CD4-positive, alpha-beta T cell treated with Interleukin-4 for 4 hours (primary cell): ENCODE measurements at regions not wholly inside any gene's neighbourhood (a gene's known extent, or its start where the extent isn't known, plus 50 kb on each side); places are given as distances from the start of the nearest gene placed in this dataset.

Source experiments
- DNase-seq: peaks from one replicate; pipeline ENCODE4 v3.0.0-alpha.2; 2020

DNA sequence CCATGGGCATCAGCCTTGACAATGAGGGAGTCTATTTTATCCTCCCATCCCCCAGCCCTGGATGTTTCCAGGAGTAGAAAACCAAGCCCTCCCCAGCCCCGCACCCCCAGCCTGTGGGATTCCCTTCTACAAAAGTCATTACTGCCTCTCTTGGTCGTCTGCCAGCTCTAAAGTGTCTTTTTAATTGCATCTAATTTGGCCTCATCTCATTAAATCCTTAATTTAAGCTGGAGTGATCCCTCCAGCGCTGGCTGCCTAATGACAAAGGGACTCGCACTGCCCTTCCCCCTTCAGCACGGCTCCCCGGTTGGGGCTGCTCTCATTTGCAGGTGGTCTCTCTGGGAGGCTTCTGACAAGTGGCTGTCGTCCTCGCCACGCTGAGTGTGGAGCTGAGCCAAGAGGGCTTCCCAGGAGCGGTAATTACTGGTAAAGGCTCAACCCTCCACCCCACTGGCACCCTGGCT is 107.9 kb upstream of the ALDH1B1 start:
- DNase-seq, result no peak

DNA sequence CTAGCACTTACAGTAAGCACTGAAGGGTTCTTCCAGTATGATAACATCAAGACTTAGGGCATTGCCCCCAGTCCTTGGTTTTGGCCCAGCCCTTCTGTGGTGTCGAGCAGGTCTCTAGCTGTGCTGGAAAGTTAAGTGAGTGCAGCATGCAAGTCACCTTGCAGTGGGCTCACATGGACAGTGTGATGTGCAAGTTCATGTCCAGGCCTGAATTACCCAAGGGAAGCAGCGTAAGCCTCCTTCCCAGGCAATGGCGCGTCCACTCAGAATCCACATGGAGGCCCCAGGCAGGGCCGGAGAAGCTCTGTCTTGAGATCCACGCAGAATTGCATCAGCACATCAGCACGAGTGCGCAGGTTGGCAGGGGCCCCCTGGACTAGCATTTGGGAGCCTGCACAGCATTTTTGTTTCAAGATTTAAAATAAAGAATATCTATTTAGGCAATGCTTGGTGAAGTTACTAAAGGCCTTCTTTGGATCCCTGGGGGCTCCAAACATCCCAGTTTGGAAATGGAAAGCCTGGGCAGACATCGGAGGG is 108.4 kb upstream of the ALDH1B1 start:
- no peak for DNase-seq

DNA sequence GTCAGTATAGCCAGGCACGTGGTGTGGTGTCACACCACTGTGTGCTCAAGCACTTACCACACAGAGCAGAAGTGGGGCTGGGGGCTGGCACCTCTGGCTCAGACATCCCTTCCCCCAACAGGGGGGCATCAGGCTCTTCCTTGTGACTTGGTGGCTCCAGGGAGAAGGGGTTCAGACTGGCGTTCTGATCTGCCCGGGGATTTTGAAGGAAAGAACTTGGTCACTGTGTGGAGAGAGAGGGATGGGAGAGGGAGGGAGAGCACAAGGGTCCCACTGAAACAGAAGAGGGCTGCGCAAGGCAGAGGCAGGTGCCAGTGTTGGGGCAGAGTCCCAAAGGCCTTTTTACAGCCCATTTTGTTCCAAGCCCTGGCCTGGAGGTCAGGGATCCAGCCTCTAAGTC is 109.7 kb upstream of the ALDH1B1 start:
- DNase-seq, result no peak

DNA sequence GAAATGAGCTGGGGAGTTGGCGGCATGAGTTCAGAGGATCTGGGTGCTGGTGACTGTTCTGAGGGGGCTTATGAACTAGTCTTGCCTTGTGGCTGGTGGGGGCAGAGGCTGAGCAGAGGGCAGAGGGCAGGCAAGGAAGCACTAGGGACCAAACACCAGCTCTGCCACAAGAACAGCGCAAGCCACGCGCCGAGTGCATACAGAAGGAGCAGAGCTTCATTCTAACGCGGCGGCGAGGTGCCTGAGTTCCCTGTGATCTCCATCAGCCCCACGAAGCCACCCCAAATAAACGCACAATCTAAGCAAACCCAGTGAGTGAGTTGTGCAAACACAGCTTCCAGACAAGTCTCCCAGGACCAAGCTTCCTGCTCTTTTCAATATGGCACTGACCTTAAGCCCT is 110.6 kb upstream of the ALDH1B1 start:
- DNase-seq, result no peak

DNA sequence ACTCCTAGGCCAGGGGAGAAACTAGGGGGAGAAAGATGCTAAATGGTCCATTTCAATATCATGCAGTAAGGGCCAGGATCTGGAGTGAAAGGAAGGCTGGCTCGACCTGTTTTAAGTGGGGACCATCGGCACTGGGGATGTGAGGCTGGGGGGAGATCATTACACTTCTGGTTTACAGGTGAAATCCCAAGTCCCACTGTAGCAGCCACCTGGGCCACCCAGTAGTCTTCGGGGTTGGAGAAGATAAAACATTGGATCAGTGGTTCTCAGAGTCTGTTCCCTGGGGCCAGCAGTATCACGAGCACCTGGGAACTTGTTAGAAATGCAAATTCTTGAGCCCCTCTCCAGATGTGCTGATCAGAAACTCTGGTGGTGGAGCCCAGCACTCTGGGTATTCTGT is 111.3 kb upstream of the ALDH1B1 start:
- DNase-seq, result no peak

DNA sequence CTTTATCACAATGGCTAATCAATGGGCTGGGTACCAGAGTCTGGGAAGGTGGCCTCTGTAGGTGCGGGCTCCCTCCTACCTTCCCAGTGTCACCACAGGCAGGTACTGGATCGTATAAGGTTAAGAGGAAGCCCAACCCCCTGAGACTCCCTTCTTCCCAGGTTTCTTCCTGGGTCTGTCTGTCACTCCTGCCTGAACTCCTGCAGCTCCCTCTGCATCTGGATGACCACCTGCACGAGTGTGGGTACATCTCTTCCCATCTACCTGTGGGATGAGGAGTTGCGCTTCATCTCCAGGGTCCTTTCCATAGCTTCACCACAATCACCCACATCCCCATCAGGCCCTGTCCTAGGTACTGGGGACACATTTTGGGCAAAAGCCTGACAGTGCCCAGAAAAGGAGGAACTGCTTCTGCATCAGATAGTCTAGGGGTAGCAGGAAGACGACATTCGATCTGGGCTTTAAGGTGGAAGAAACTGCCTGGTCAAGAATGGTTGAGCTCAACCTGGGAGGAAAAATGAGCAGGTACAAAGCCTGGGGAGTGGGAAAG is 112.2 kb upstream of the ALDH1B1 start:
- no peak for DNase-seq

DNA sequence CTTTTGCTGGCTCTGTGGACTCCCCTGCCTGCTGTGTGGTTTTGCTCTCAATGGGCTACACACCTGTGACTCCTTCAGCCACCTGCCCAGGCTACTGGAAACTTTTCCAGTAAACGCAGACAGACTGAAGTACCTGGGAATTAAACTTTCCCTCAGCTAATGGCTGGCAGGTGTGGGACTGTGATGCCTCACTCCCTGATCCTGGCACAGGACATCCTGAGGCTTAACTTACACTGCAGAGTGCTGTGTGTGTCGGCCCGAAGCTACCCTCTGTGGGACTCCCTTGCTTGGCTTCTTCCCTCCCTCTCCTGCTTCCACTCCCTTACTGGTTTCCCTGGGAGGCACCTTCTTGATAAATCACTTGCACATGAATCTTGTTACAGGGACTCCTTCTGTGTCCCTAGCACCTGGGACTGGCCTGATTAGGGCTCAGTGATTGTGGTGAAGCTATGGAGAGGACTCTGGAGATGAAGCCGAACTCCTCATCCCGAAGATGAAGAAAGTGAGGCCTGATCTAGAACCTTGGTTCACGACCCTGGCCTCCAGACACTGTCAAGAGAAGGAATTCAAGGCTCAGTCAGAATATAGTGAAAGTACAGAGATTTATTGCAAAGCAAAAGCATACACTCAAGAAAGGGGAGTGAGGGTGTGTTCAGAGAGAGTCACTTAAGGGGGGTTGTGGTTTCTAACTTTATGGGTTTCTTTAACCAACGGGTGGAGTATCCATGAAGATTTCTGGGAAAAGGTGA is 113.4 kb upstream of the ALDH1B1 start:
- DNase-seq, result no peak

DNA sequence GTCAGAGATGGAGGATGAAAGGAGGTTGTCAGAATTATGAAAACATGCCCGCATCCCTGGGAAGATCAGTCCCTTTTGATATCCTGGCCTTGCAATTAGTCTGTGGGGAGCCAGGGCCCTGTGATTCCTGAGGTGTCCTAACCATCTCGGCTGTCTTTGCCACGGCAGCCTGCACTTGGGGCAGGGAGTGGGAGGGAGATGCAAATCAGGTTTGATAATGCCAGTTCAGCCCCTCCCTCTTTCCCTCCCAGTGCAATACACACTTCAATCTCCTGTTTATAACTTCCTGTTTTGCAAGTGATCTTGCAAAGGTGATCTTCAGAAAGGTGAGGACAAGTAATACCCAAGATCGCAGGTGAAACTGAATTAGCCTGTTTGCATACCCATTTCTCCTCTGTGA is 114.0 kb upstream of the ALDH1B1 start:
- no peak for DNase-seq

DNA sequence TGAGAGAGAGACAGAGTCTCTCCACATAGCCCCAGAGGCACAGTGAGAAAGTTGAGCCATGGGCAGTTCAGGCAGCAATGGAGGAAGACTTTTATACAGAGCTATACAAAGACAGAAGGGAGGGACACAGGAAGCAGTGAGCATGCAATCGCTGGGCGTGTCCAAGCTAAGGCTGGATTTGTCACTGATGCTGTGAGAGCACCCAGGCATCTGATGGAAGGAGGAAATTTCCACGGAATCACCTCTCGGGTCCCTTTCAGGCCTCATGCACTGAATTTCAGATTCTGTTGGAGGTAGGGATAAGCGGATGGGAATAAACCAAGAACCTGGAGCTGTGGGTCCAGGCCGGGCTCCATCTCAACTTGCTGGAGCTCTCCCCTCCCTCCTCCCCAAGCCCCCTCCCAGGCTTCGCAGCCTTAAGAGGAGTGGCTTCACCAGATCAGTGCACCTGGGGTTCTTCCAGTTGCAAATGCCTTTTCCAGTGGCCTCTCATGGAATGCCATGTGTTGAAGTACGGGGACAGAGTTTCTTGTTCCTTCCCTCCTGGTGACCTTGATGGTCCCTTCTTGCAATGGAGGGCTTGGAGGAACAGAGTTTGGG is 114.8 kb upstream of the ALDH1B1 start:
- no peak for DNase-seq

DNA sequence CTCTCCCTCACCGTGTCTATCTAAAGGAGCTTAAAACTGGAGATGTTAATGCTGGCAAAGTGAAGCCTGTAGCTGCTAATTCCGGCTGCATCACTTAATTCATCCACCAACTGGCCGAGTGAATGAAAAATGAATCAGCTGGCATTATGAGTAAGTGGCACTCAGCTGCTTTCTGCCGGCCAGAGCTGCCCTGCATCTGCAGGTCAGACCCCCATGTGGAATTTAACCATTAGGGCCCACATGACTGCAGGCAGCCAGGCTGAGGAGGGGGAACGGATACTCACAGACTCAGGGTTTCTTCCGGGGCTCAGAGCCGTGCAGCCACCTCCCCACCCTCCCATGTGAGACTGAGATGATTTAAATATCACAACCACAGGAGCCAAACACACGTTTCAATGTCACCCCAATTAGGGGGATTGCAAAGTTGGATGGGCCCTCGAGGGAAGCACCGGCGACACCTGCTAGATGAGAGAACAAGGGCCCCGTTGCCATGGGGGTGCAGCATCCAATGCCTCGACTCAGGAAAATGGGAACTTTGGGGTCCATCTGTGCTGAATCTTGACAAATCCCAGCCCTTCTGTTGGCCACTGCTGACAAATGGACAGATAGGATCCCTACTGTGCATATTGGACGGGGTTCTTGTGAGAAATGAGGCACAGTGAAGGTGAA is 115.6 kb upstream of the ALDH1B1 start:
- DNase-seq, result no peak

DNA sequence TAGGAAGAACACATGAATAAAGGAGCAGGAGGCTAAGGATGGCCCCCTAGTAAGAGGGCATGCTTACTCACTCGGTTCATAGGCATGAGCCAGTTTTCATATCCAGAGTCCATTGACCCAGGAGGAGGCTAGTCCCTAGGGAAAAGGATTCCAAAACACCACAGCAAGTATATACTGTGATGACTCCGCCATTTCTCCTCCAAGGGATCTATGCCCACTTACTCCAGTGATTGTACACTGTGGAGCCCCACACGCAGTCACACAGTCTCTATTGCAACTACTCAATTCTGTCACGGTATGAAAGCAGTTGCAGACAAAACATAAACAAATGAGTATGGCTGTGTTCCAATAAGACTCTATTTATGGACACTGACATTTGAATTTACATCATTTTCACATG is 117.7 kb upstream of the ALDH1B1 start:
- no peak for DNase-seq

DNA sequence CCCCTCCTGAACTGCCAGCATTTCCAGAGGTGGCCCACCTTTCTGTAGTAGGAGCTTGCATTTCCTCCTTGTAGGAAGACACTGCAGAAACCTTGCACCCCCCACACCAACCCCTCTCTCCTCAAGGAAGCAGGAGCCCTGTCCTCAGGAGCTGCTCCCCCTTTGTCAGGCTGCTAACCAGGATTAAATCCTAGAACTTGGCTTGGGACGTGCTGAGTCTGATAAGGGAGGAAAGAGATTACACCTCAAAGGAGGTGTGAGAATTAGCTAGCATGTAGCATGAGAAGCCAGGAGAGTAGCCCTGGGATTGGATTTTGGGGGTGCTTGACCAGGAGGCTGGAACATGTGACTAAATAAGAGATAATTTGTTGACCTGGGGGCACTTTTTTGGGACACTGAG is 119.8 kb upstream of the ALDH1B1 start:
- DNase-seq, result no peak

DNA sequence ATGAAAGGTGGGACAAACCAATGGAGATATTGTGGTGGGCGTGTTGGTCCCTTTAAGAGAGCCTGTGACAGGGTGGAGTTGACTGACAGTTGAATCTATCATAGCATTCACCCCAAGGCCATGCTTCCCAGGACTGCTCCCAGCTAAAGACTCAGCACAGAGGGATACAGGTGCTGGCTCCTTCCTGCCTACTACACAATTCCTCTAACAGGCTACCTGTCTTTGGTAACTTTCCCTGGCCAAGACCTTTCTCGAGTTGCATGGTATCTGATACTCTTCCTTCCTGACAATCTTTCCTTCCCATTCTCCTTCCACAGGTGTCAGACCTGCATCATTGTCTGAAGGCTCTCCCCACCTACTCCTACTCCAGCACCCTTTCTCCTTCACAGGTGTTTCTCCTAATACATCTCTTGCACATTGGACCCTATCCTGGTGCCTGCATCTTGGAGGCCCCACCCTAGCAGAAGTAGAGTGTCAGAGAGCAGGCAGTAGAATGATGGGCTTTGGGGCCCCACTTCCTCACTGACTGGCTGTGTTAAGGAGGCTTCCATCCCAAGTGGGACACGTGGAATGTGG is 120.7 kb upstream of the ALDH1B1 start:
- DNase-seq, result no peak

DNA sequence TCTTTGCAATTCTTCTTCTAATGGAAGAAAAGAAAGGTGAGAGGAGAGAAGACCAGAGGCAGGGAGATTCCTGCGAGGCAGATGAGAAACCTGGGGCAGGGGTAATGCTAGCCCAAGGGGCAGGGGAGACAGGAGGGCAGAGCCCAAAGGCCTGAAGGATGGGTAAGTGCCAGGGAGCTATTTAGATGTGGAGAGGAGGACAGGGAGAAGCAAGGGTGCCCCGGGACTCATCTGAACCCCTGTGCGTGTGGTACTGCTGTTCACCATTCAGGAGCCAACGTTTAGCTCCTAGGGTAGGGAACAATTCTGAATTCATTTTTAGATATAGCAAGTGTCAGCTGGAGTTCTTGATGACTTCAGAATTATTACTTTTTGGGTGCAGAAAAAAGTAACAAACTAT is 122.7 kb upstream of the ALDH1B1 start:
- no peak for DNase-seq

DNA sequence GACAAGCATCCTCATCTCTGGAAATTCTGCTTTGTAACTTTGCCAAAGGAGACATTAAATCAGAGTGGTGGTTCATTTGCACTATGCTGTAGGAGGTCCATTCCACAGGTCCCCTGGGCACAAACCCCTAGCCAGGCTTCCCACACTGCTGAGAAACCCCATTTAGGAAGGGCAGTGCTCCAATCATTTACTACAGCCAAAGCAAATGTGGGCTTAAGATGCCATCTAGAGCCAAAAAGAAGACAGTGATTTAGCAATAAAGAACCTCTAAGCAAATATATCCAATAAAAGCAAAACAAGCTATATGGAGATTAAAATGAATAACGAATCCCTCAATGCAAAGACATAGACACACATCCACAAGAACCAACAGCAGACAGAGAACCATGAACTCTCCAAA is 129.0 kb upstream of the ALDH1B1 start:
- DNase-seq, result no peak

DNA sequence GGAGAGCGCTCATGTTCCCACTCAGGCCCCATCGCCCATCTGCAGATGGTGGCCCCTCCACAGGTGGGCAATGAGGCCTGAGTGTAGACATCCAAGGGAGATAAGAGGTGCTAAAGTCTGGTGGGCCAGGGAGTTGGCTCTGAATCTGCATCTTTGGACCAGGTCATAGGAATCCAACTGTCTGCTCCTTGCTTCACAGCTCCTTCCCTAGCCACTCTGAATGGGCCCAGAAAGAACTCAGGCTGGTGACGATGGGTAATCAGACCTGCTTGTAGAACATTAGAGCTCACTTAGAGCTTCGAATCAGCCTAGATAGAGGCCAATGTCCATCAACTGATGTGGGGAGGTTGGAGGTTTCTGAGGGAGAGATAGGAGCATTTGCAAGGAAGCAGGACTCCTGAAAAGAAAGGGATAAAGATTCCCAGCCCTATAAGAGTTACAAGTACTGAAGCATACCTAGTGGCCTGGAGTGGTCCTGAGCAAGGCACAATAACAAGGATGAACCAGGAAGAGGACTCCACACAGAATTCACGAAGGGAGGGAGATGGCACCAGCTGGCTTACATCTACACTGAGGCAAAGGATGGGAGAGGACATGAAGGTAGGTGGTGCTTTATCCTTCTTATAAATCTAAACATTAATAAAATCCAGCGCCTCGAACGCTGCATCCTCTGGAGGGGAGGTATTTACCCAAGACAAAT is 132.8 kb upstream of the ALDH1B1 start:
- no peak for DNase-seq

DNA sequence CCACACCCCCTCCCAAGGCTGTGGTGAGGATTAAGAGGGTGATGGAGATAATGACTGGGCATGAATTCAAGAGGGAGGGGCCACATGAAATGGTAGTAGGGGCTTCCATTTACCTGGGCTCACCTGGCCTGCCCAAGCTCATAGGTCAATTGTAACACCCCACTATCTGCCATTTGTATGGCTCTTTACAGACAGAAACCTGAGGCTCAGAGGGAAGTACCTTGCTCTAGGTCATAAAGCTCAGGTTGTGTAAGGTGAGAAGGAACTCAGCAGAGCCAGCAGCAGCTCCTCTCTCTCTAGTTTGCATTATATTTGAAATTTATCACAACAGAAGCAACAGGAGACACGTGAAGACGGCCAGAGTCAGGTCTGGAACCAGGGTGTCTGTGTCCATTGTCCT is 133.4 kb upstream of the ALDH1B1 start:
- no peak for DNase-seq

DNA sequence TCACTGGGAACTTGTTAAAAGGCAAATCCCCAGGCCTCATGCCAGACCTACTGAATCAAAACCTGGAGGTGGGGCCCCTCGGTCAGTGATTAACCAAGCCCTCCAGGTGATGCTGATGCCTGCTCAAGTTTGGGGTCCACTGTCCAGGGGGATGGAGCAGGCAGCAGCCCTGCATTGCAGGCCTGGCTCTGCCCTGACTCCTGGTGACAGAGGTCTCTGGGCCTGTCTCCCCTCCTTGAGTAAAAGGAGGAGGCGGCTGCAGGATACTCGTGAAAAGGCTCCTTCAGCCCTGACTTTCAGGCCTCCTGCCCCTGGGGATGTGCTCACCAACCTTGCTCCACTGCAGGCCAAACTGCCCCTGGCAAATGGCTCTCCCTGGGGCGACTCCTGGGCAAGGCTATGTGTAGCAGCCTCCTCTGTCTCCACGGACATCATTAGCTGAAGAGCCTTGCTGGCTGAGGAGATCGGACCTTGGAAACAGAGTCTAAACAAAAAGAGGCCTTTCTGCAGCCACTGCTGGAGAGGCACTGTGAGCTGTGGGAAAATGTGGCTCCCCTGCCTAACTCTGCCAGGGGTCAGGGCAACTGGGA is 134.8 kb upstream of the ALDH1B1 start:
- DNase-seq, result no peak

DNA sequence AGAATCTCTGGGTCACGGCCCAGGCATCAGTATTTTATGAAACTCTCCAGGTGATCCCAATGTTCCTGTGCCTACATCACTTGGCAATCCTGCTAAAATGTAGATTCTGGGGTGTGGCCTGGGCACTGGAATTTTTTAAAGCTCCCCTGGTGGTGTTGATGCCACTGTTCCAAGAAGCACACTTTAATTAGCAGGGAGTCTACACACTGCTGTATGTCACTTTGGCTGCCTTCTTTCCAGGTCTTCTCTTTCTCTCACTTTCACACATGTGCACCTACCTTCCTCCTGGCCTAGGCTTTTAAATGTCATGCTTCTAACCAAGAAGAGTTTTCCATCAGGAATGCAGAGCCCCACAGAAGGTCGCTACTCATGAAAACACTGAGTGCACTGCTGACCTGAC is 136.0 kb upstream of the ALDH1B1 start:
- no peak for DNase-seq

DNA sequence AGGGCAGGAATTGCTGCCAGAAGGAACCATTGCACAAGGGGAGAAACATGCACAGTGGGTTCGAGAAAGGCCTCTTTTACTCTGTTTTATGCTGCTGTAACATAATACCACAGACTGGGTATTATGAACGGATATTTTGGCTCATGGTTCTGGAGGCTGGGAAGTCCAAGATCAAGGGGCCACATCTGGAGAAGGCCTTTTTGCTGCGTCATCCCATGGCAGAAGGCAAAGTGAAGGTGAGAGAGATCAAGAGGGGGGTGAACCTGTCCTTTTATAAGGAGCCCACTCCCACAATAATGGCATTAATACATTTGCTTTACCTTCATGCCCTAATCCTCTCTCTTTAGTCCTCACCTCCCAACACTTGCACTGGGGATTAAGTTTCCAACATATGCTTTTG is 136.9 kb upstream of the ALDH1B1 start:
- no peak for DNase-seq

DNA sequence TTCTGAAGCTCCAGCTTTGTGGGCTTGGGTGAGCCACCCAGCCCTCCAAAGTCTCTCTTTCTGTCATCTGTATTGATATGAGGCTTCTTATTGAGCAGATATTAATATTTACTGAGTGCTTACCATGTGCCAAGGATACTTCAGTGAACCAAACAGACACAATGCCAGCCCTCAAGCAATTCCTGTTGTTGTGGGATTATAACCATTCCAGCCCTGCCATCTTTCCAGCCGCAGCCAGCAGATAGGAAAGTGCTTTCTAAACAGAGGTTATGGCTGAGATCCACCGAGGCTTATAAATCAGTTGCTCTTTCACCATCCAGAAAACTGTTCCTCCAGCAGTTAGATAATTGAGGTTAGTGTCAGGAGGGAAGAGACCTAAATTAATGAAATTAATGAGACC is 137.7 kb upstream of the ALDH1B1 start:
- no peak for DNase-seq

DNA sequence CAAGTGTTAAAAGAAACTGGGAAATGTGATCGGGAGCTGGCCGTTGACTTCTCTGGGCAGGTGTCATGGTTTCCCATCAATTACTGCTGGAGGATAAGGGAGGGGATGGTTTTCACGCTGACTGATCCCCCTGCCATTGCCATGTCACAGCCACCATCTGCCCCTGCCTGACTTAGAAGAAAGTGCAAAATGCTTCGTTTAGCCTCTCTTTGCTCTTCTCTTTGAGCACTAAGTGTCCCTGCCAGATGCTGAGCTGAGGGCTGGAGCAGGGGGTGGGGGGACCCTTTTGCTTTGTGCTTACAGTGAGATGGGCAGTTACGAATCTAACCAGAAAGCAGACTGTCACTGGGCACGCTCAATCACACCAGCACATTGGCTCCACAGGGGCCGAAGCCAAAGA is 138.4 kb upstream of the ALDH1B1 start:
- no peak for DNase-seq
